Fibroblast of lung (primary cell): ENCODE measurements at regions not wholly inside any gene's neighbourhood (a gene's known extent, or its start where the extent isn't known, plus 50 kb on each side); places are given as distances from the start of the nearest gene placed in this dataset.

ENCODE experiments used
- DNase-seq, 2 donors: peaks; one replicate each; pipeline versions ENCODE4 v3.0.0 to v3.0.0-alpha.2; 2010; ENCODE audit warnings: low read depth in 2 of 2
- H2AFZ ChIP-seq: 2 replicates; pipeline ENCODE4 v1.5.1; 2012; ENCODE audit warnings: low read length, control low read depth, inconsistent platforms
- H3K27ac ChIP-seq: 2 replicates; pipeline ENCODE4 v1.5.1; 2011; ENCODE audit warnings: low read length, control low read depth; ENCODE audit not compliant: insufficient read depth
- H3K27me3 ChIP-seq: 2 replicates; pipeline ENCODE4 v1.5.1; 2011; ENCODE audit warnings: mild to moderate bottlenecking, low read length; ENCODE audit not compliant: control insufficient read depth, insufficient read depth
- H3K36me3 ChIP-seq: 2 replicates; pipeline ENCODE4 v1.5.1; 2011; ENCODE audit warnings: low read length; ENCODE audit not compliant: control insufficient read depth, insufficient read depth
- H3K4me1 ChIP-seq: 2 replicates; pipeline ENCODE4 v1.5.1; 2011; ENCODE audit warnings: low read length; ENCODE audit not compliant: control insufficient read depth, insufficient read depth; ENCODE audit errors: extremely low read depth
- H3K4me2 ChIP-seq: 2 replicates; pipeline ENCODE4 v1.5.1; 2011; ENCODE audit warnings: low read length, control low read depth; ENCODE audit not compliant: insufficient read depth; ENCODE audit errors: extremely low read depth
- H3K4me3 ChIP-seq, 4 experiments: fragments of 200-600 bp in 1 of 4; sonication (generic) in 1 of 4; replicated peaks in 1 of 4; 2 replicates each; pipeline ENCODE4 v1.5.1; 2011 to 2016; ENCODE audit warnings: low read length in 4 of 4, low read depth in 3 of 4, mild to moderate bottlenecking in 3 of 4, control low read depth in 2 of 4, inconsistent platforms in 1 of 4, mixed read lengths in 1 of 4; ENCODE audit not compliant: insufficient read depth in 1 of 4; ENCODE audit errors: control extremely low read depth in 1 of 4
- H3K79me2 ChIP-seq: 2 replicates; pipeline ENCODE4 v1.5.1; 2012; ENCODE audit warnings: mild to moderate bottlenecking, low read length, inconsistent platforms; ENCODE audit not compliant: control insufficient read depth, insufficient read depth
- H3K9ac ChIP-seq: 2 replicates; pipeline ENCODE4 v1.5.1; 2011; ENCODE audit warnings: mild to moderate bottlenecking, low read length, control low read depth; ENCODE audit not compliant: insufficient read depth
- H3K9me3 ChIP-seq: 2 replicates; pipeline ENCODE4 v1.5.1; 2012; ENCODE audit warnings: low read depth, low read length; ENCODE audit not compliant: control insufficient read depth, insufficient read depth
- H4K20me1 ChIP-seq: 2 replicates; pipeline ENCODE4 v1.5.1; 2011; ENCODE audit warnings: low read length; ENCODE audit not compliant: control insufficient read depth, insufficient read depth; ENCODE audit errors: extremely low read depth
- CTCF ChIP-seq, 2 donors: IDR thresholded peaks in 1 of 2; conservative IDR thresholded peaks in 1 of 2; 1 replicate in 1 of 2; 2 replicates in 1 of 2; pipeline ENCODE4 v1.5.1; 2011 to 2012; ENCODE audit warnings: low read length in 2 of 2, control low read depth in 1 of 2, inconsistent platforms in 1 of 2, low read depth in 1 of 2, mild to moderate bottlenecking in 1 of 2
- EZH2 ChIP-seq: IDR thresholded peaks from 2 replicates; pipeline ENCODE4 v1.5.1; 2012; ENCODE audit warnings: low read length, control low read depth, mild to moderate bottlenecking; ENCODE audit errors: missing control alignments

GRCh38 chr14:97281741-97282140 is 484.6 kb downstream of the VRK1 start:
- Histone ChIP-seq H3K9me3 (no peaks in the 10 kb centered on the region), H3K4me3 (no peak overlapping the region), H3K27ac (no peak overlapping the region), H4K20me1 (no peaks in the 10 kb centered on the region), H3K4me2 (no peak overlapping the region), H3K27me3 (no peaks in the 10 kb centered on the region), H2AFZ (no peak overlapping the region), H3K9ac (no peak overlapping the region), H3K79me2 (no peaks in the 10 kb centered on the region), H3K4me1 (no peaks in the 10 kb centered on the region), H3K36me3 (no peaks in the 10 kb centered on the region)
- TF ChIP-seq EZH2 (no peak), CTCF (conservative IDR thresholded peaks at IDR 0.05 in 1 of 2, IDR thresholded peaks at IDR 0.05 in 1 of 2; ENCODE audit: low read depth in 1 of 2, low read length in 2 of 2) (no peak)
- DNase-seq: no peak

GRCh38 chr14:97282210-97283004 is 485.2 kb downstream of the VRK1 start:
- Histone ChIP-seq H3K27me3 (no peaks in the 10 kb centered on the region), H3K36me3 (no peaks in the 10 kb centered on the region), H3K4me2 (no peak overlapping the region), H3K9ac (no peak overlapping the region), H3K79me2 (no peaks in the 10 kb centered on the region), H3K4me3 (no peak overlapping the region), H2AFZ (no peak overlapping the region), H3K4me1 (no peaks in the 10 kb centered on the region), H4K20me1 (no peaks in the 10 kb centered on the region), H3K9me3 (no peaks in the 10 kb centered on the region), H3K27ac (no peak overlapping the region)
- no peak for TF ChIP-seq CTCF (conservative IDR thresholded peaks at IDR 0.05 in 1 of 2, IDR thresholded peaks at IDR 0.05 in 1 of 2; ENCODE audit: low read depth in 1 of 2, low read length in 2 of 2)
- no peak for TF ChIP-seq EZH2
- DNase-seq: no peak

- H3K9me3 ChIP-seq: no peaks in the 10 kb centered on the region
- no peaks in the 10 kb centered on the region for H3K79me2 ChIP-seq
- H3K4me2 ChIP-seq: no peak overlapping the region
- no peaks in the 10 kb centered on the region for H3K4me1 ChIP-seq
- H3K27me3 ChIP-seq: no peaks in the 10 kb centered on the region
- H3K27ac ChIP-seq: no peak overlapping the region
- H2AFZ ChIP-seq: no peak overlapping the region
- no peaks in the 10 kb centered on the region for H4K20me1 ChIP-seq
- no peak overlapping the region for H3K4me3 ChIP-seq
- TF ChIP-seq EZH2: no peak
- TF ChIP-seq CTCF (conservative IDR thresholded peaks at IDR 0.05 in 1 of 2, IDR thresholded peaks at IDR 0.05 in 1 of 2; ENCODE audit: low read depth in 1 of 2, low read length in 2 of 2): no peak
- no peaks in the 10 kb centered on the region for H3K36me3 ChIP-seq
- H3K9ac ChIP-seq: no peak overlapping the region
- no peak for DNase-seq
These were observed 485.8 kb downstream of the VRK1 start for GRCh38 chr14:97283005-97283403.
